ENCODE measurements at regions not wholly inside any gene's neighbourhood (a gene's known extent, or its start where the extent isn't known, plus 50 kb on each side); places are given as distances from the start of the nearest gene placed in this dataset.
A peak's percentile ranks its signal among the peaks of the same experiment; 100 is the strongest.

DNA sequence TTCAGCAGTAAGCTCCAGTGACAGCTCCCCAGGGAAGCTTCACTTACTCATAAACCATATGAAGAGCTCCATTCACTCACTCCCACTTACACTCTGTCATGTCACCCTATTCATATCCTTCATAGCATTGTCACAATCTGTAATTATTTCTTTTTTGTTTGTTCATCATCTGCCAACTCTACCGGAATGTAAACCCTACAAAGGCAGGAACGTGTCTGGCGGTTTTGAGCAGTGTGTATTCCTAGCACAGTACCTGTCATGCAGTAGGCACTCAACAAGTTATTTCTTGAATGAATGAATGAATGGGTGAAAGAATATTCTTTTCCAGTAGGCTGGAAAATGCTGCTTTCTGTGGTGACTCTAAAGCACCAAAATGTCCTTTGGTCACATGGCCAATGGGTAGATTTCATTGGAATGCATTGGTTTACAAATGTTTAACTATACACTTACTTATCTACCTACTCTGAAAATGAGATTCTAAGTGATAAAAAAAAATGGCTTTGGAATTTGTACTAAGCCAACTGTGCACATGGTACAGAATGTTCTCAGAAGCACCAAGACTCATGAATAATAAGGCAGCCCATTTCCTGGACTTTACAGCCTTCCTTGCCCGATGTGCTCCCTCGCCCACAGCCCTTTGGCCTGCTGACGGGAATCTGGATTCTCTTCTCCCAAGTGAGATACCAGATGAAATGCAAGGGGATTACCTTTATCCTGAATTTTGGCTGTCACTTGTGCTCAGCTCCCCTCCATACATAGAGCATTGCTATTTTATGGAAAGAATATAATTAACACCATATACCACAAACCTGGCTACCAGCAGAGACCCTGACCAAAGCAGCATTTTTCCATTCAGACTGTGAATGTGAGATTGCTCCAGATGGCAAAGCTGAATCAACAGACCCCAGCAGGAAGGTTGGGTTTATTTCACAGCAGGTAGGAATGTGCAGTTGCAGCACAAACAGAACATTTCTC, 273.3 kb downstream of the ALDH8A1 start:
- peak overlapping the region; percentile 4 to 77 (median 32) for H3K27ac Mint-ChIP-seq
- H3K4me1 Mint-ChIP-seq: peaks cover 46% of the 10 kb centered on the region
- no peak overlapping the region for H3K4me3 Mint-ChIP-seq
- no peaks in the 10 kb centered on the region for H3K27me3 Mint-ChIP-seq (ENCODE audit: low read depth)
- no peaks in the 10 kb centered on the region for H3K36me3 Mint-ChIP-seq (ENCODE audit: low read depth)
- TF ChIP-seq, protein P1, sequence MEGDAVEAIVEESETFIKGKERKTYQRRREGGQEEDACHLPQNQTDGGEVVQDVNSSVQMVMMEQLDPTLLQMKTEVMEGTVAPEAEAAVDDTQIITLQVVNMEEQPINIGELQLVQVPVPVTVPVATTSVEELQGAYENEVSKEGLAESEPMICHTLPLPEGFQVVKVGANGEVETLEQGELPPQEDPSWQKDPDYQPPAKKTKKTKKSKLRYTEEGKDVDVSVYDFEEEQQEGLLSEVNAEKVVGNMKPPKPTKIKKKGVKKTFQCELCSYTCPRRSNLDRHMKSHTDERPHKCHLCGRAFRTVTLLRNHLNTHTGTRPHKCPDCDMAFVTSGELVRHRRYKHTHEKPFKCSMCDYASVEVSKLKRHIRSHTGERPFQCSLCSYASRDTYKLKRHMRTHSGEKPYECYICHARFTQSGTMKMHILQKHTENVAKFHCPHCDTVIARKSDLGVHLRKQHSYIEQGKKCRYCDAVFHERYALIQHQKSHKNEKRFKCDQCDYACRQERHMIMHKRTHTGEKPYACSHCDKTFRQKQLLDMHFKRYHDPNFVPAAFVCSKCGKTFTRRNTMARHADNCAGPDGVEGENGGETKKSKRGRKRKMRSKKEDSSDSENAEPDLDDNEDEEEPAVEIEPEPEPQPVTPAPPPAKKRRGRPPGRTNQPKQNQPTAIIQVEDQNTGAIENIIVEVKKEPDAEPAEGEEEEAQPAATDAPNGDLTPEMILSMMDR (IDR thresholded peaks at IDR 0.05; ENCODE audit: unreplicated experiment in 3 of 3): peak in 1 of 3 experiments; percentile 21
- no peaks in the 10 kb centered on the region for H3K9me3 Mint-ChIP-seq

DNA sequence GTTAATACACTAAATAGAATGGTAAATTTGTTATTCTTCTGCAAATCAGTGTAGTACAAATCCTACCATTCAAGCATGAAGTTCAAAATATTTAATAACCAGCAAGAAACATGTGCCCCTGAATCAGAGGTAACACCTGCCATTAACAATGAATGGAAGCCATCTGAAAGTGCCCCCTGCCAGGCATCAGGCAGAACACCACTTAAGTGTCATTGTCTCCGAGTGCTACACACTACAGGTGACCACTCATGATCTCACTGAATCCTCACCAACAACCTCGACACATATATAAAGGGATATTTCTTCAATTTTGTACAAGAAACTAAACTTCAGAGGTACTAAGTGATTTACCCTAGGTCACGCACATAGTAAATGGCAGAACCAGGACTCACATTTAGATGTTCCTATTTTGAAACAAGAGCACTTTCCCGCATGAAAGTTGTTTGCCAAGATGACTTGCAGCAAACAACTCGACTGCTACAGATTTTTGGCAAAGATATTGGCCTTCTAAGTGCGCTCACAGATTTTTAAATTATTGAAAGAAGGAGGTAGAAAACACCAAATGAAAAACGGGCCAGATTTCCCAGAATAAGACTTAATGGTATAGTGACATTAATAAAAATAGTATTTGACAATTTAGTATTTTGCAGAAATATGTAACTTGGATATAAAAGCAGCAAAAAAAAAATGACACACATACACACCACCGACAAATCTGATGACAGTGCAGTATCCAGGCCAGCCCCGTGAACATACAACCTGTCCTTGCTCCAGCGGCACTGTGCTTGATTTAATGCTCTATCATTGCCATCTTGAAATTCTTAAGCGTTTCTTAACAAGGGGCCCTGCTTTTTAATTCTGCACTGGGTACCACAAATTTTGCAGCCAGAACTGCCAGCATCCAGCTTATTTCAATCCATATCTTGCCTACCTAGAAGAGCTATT, 274.5 kb downstream of the ALDH8A1 start:
- Mint-ChIP-seq H3K9me3 (no peaks in the 10 kb centered on the region), H3K4me1 (peaks cover 46% of the 10 kb centered on the region), H3K27me3 (ENCODE audit: low read depth) (no peaks in the 10 kb centered on the region), H3K27ac (peak overlapping the region; percentile 4 to 77 (median 32)), H3K4me3 (no peak overlapping the region), H3K36me3 (ENCODE audit: low read depth) (no peaks in the 10 kb centered on the region)
- TF ChIP-seq, protein P1 (IDR thresholded peaks at IDR 0.05; ENCODE audit: unreplicated experiment in 3 of 3): no peak

DNA sequence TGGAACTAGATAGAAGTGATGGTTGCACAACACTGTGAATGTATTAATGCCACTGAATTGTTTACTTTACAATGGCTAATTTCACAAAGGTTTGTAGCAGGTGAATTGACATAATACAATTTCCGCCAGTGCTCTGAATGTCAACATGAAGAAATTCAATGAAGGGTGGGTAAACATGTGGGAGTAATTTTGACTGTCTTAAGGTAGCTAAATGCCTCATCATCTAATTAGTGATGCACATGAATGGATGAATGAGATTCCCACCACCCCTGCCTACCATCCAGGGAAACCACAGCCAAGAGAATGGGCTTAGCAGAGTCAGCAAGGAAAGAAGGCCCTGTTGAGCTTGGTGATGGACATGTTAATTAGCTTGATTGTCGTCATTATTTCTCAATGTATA, 275.3 kb downstream of the ALDH8A1 start:
- Mint-ChIP-seq H3K27me3 (ENCODE audit: low read depth) (no peaks in the 10 kb centered on the region), H3K4me1 (peaks cover 45% of the 10 kb centered on the region), H3K4me3 (no peak overlapping the region), H3K27ac (peak overlapping the region in 2 of 3 experiments; percentile 0 to 19), H3K36me3 (ENCODE audit: low read depth) (no peaks in the 10 kb centered on the region), H3K9me3 (no peaks in the 10 kb centered on the region)
- TF ChIP-seq, protein P1 (IDR thresholded peaks at IDR 0.05; ENCODE audit: unreplicated experiment in 3 of 3): no peak

DNA sequence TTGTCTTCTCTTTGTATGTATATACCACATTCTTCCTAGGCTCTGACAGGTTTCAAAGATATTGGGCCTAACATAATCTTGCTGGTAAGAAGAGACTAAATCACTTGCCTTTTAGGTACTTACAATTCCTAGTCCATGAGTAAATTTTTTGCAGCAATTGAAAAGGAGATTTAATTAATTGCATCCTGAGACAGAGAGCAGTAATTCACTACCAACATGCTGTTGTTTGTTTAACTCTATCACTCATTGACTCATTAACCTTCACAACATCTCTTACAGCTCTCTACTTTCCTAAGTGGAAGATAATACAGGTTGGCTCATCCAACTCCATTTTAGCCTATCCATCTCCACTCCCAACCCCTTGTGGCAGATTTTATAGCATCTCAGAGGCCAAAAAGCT, 280.4 kb downstream of the ALDH8A1 start:
- H3K9me3 Mint-ChIP-seq: no peaks in the 10 kb centered on the region
- no peaks in the 10 kb centered on the region for H3K36me3 Mint-ChIP-seq (ENCODE audit: low read depth)
- H3K27me3 Mint-ChIP-seq (ENCODE audit: low read depth): peaks cover 5% of the 10 kb centered on the region
- H3K4me1 Mint-ChIP-seq: peaks cover 13% of the 10 kb centered on the region
- no peak overlapping the region for H3K4me3 Mint-ChIP-seq
- H3K27ac Mint-ChIP-seq: peak overlapping the region in 2 of 3 experiments; percentile 51 to 73
- TF ChIP-seq, protein P1 (IDR thresholded peaks at IDR 0.05; ENCODE audit: unreplicated experiment in 3 of 3): no peak

DNA sequence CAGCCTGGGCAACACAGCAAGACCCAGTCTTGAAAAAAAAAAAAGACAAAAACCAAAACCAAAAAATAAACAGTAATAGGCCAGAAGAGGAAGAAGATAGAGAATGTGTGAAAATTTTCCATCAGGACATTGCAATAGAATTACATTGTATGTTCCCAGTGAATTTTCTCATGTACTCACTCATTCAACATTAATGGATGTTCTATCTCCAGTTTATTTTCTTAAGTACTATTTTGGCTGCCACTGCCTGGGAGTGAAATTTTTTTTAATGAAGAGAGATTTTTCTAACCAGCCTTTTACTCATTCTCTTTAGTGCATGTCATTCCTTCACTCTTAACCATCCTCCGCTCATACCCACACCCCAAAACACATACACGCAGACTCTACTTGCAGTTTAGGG, 282.8 kb downstream of the ALDH8A1 start:
- H3K27ac Mint-ChIP-seq: peak overlapping the region in 2 of 3 experiments; percentile 56 to 61
- H3K27me3 Mint-ChIP-seq (ENCODE audit: low read depth): peaks cover 5% of the 10 kb centered on the region
- no peak overlapping the region for H3K4me3 Mint-ChIP-seq
- TF ChIP-seq, protein P1 (IDR thresholded peaks at IDR 0.05; ENCODE audit: unreplicated experiment in 3 of 3): no peak
- no peaks in the 10 kb centered on the region for H3K9me3 Mint-ChIP-seq
- peaks cover 4% of the 10 kb centered on the region for H3K4me1 Mint-ChIP-seq
- H3K36me3 Mint-ChIP-seq (ENCODE audit: low read depth): no peaks in the 10 kb centered on the region
